SK-N-SH (cell line): ENCODE measurements at regions not wholly inside any gene's neighbourhood (a gene's known extent, or its start where the extent isn't known, plus 50 kb on each side); places are given as distances from the start of the nearest gene placed in this dataset.
A peak's percentile ranks its signal among the peaks of the same experiment; 100 is the strongest.

Experiments
- CTCF ChIA-PET: fragments of 300-600, 350-600 bp; formaldehyde crosslinking; extraction: SDS; loops from one replicate; lab custom pipeline; 2021; lab: Yijun Ruan, JAX
- POLR2A ChIA-PET: fragments of 350-600 bp; sonication (Branson Sonifier 250); formaldehyde crosslinking; extraction: SDS; loops from one replicate; lab custom pipeline; 2020; ENCODE audit warnings: antibody characterized with exemption, inconsistent platforms; lab: Yijun Ruan, JAX
- DNase-seq: peaks from one replicate; pipeline ENCODE4 v3.0.0; 2012
- H2AFZ ChIP-seq: fragments of 200-600 bp; sonication (generic); 2 replicates; pipeline ENCODE4 v1.8.1; 2016; ENCODE audit warnings: antibody characterized with exemption, mild to moderate bottlenecking, low read depth
- H3F3A ChIP-seq: fragments of 200-600 bp; sonication (generic); replicated peaks from 2 replicates; pipeline ENCODE3; 2016; ENCODE audit warnings: antibody characterized with exemption, mild to moderate bottlenecking; ENCODE audit not compliant: insufficient read depth
- H3K27ac ChIP-seq, 2 experiments: fragments of 200-500 bp in 1 of 2; fragments of 200-600 bp in 1 of 2; sonication (Bioruptor generic) in 1 of 2; sonication (generic), shearing (Covaris generic) in 1 of 2; 2 replicates each; pipeline versions ENCODE4 v1.5.1 to v1.6.1; 2014 to 2016; ENCODE audit warnings: low read depth in 2 of 2, inconsistent platforms in 1 of 2, low read length in 1 of 2, mild to moderate bottlenecking in 1 of 2, mixed read lengths in 1 of 2
- H3K27me3 ChIP-seq: fragments of 200-600 bp; sonication (generic), shearing (Covaris generic); 2 replicates; pipeline ENCODE4 v1.6.1; 2016; ENCODE audit warnings: mixed run types; ENCODE audit not compliant: insufficient read depth
- H3K36me3 ChIP-seq, 2 experiments: fragments of 200-500 bp in 1 of 2; fragments of 200-600 bp in 1 of 2; sonication (Bioruptor generic) in 1 of 2; sonication (generic) in 1 of 2; replicated peaks in 1 of 2; 2 replicates each; pipeline versions ENCODE3 to v1.5.1; 2014 to 2016; ENCODE audit warnings: low read length in 1 of 2, mild to moderate bottlenecking in 1 of 2; ENCODE audit not compliant: insufficient read depth in 2 of 2, control insufficient read depth in 1 of 2
- H3K4me1 ChIP-seq, 2 experiments: fragments of 200-500 bp in 1 of 2; fragments of 200-600 bp in 1 of 2; sonication (Bioruptor generic) in 1 of 2; sonication (generic), shearing (Covaris generic) in 1 of 2; 2 replicates each; pipeline versions ENCODE4 v1.5.1 to v1.6.1; 2014 to 2016; ENCODE audit warnings: low read depth in 1 of 2, low read length in 1 of 2, mixed run types in 1 of 2; ENCODE audit not compliant: insufficient read depth in 2 of 2, control insufficient read depth in 1 of 2
- H3K4me2 ChIP-seq: fragments of 200-600 bp; sonication (generic), shearing (Covaris generic); 2 replicates; pipeline ENCODE4 v1.6.1; 2017; ENCODE audit warnings: mixed run types
- H3K4me3 ChIP-seq, 2 experiments: fragments of 200-500 bp in 1 of 2; fragments of 200-600 bp in 1 of 2; sonication (Bioruptor generic) in 1 of 2; sonication (generic), shearing (Covaris generic) in 1 of 2; 2 replicates each; pipeline versions ENCODE4 v1.5.1 to v1.8.1; 2014 to 2016; ENCODE audit warnings: low read depth in 2 of 2, inconsistent platforms in 1 of 2, low read length in 1 of 2, mild to moderate bottlenecking in 1 of 2, mixed read lengths in 1 of 2, moderate library complexity in 1 of 2
- H3K79me2 ChIP-seq: fragments of 200-600 bp; sonication (generic); 2 replicates; pipeline ENCODE4 v1.8.1; 2017; ENCODE audit warnings: mild to moderate bottlenecking; ENCODE audit not compliant: insufficient read depth
- H3K9ac ChIP-seq: fragments of 200-600 bp; sonication (generic); 2 replicates; pipeline ENCODE4 v1.6.1; 2017; ENCODE audit warnings: mixed run types
- H3K9me2 ChIP-seq: fragments of 200-600 bp; sonication (generic); 2 replicates; pipeline ENCODE4 v1.6.1; 2017; ENCODE audit warnings: mixed run types
- H3K9me3 ChIP-seq: fragments of 200-600 bp; sonication (generic); 2 replicates; pipeline ENCODE4 v1.6.1; 2017; ENCODE audit warnings: mixed run types, mild to moderate bottlenecking, moderate library complexity
- H4K20me1 ChIP-seq: fragments of 200-600 bp; sonication (generic); 2 replicates; pipeline ENCODE4 v1.6.1; 2017; ENCODE audit warnings: mild to moderate bottlenecking, mixed run types; ENCODE audit not compliant: insufficient read depth
- CTCF ChIP-seq: fragments of 200-600 bp; sonication (generic); IDR thresholded peaks from 2 replicates; pipeline ENCODE4 v1.6.1; 2017; ENCODE audit warnings: antibody characterized with exemption, mild to moderate bottlenecking, moderate library complexity
- EP300 ChIP-seq, 2 experiments: IDR thresholded peaks; 2 replicates each; pipeline versions ENCODE4 v1.4.0 to v1.6.1; 2012; ENCODE audit warnings: borderline replicate concordance in 1 of 2, low read depth in 1 of 2, low read length in 1 of 2
- GABPA ChIP-seq: IDR thresholded peaks from 2 replicates; pipeline ENCODE4 v1.4.0; 2012; ENCODE audit warnings: low read depth, mild to moderate bottlenecking
- MAX ChIP-seq: IDR thresholded peaks from 2 replicates; pipeline ENCODE4 v1.4.0; 2012; ENCODE audit warnings: low read depth
- MEF2A ChIP-seq: IDR thresholded peaks from 2 replicates; pipeline ENCODE4 v1.4.0; 2012; ENCODE audit warnings: low read depth, borderline replicate concordance
- MXI1 ChIP-seq: IDR thresholded peaks from 2 replicates; pipeline ENCODE4 v1.6.1; 2012; ENCODE audit warnings: mild to moderate bottlenecking, low read depth, low read length, improper control_type of control experiment
- NRF1 ChIP-seq: IDR thresholded peaks from 2 replicates; pipeline ENCODE4 v1.6.1; 2012; ENCODE audit warnings: low read depth, mild to moderate bottlenecking, low read length
- TAF1 ChIP-seq: IDR thresholded peaks from 2 replicates; pipeline ENCODE4 v1.6.1; 2012; ENCODE audit warnings: low read depth, mild to moderate bottlenecking, low read length, moderate library complexity, borderline replicate concordance
- ZBTB33 ChIP-seq: IDR thresholded peaks from 2 replicates; pipeline ENCODE4 v1.4.0; 2012; ENCODE audit warnings: low read depth, borderline replicate concordance
- WGBS: methylation state at CpG from one replicate; pipeline ENCODE4 v1.1.6; 2017; ENCODE audit warnings: low lambda C conversion rate; 5-methylcytosine and 5-hydroxymethylcytosine counted together
- TF ChIP-seq, protein P1 (sequence below): fragments of 150-350 bp; IDR thresholded peaks from 2 replicates; pipeline ENCODE4 v1.6.1; 2016; ENCODE audit warnings: mild to moderate bottlenecking, low read depth, low read length

DNA sequence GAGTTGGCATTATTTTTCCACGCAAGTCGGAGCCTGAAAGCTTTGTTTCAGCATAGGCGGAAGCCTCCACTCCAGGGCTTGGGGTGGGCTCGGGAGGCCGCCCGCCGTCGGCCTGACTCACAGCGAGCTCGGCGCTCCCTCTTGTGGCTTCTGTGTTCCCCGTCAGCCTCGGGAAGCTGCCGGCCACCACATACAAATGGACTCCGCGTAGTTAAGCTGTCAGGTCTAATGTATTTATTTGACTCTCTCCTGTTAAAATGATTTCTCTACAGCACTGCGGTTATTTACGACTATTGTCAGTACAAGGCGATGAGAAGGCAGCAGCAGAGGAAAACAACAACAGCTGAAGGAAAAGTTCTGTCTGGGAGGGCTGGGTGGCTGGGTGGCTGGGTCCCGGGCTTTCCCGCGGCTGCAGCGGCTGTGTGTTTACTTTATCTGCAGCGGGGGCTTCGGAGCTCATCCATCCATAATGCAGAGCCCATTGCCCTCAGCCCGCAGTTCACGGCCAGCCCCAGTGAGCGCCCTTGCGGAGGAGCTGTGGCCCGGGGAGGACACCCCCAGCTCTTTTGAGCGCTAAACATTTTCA is 375.7 kb upstream of the CAMK1G start (continued):
- TF ChIP-seq MAX (no peak), GABPA (no peak), MEF2A (no peak), MXI1 (0 out of 2 replicates have a peak, but pooled peaks have one; percentile 8), CTCF (peak; percentile 87)
- TF ChIP-seq, protein P1, sequence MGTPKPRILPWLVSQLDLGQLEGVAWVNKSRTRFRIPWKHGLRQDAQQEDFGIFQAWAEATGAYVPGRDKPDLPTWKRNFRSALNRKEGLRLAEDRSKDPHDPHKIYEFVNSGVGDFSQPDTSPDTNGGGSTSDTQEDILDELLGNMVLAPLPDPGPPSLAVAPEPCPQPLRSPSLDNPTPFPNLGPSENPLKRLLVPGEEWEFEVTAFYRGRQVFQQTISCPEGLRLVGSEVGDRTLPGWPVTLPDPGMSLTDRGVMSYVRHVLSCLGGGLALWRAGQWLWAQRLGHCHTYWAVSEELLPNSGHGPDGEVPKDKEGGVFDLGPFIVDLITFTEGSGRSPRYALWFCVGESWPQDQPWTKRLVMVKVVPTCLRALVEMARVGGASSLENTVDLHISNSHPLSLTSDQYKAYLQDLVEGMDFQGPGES: no peak

GRCh38 chr1:209208648-209209047 is 374.9 kb upstream of the CAMK1G start:
- Histone ChIP-seq H3K27ac (no peak overlapping the region), H3K4me2 (no peak overlapping the region), H2AFZ (no peak overlapping the region), H4K20me1 (no peaks in the 10 kb centered on the region), H3F3A (no peaks in the 10 kb centered on the region), H3K9me3 (no peaks in the 10 kb centered on the region), H3K4me3 (no peak overlapping the region), H3K9me2 (no peaks in the 10 kb centered on the region), H3K27me3 (no peaks in the 10 kb centered on the region), H3K9ac (no peak overlapping the region), H3K36me3 (no peaks in the 10 kb centered on the region), H3K4me1 (peaks cover 0 to 21% of the 10 kb centered on the region in 2 experiments; a peak in 3 of 4 replicates), H3K79me2 (no peaks in the 10 kb centered on the region)
- ChIA-PET POLR2A (interaction anchor here (0.6 kb wide), 1 partner anchor 44 kb away, joined by 3 read pairs; no protein-coding TSS in a partner anchor), CTCF (interaction anchor here (0.9 to 14.3 kb wide), 24 partner anchors 8 to 1196 kb away, joined by 3 to 261 read pairs (median 6); no protein-coding TSS in a partner anchor)
- no peak for DNase-seq
- WGBS: 57% methylated on average over 1 of the region's 1 CpG
- no peak for TF ChIP-seq ZBTB33
- no peak for TF ChIP-seq TAF1
- no peak for TF ChIP-seq CTCF
- no peak for TF ChIP-seq NRF1
- no peak for TF ChIP-seq EP300 (IDR thresholded peaks at IDR 0.05; ENCODE audit: borderline replicate concordance in 1 of 2, low read depth in 1 of 2, low read length in 1 of 2)
